ENCODE measurements at regions not wholly inside any gene's neighbourhood (a gene's known extent, or its start where the extent isn't known, plus 50 kb on each side); places are given as distances from the start of the nearest gene placed in this dataset.

DNA sequence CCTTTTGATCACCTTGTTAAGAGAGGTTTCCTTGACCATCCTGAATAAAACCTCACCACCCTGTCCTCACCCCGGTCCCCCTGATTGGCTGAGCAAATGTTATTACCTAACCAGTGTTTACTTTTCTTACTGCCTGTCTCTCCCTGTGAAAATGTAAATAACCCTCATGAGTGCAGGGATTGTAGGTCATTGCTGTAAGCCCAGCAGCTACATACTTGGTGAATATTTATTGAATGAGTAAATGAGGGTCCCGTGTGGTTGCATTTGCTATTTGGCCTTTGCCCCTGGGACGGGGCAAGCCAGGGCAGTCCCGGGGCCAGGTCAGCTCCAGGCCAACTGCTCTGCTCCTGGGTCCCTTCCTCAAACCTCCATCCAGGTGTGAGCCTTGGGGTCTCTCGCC, 55.5 kb upstream of the CLCN4 start:
- TF ChIP-seq, protein P1, sequence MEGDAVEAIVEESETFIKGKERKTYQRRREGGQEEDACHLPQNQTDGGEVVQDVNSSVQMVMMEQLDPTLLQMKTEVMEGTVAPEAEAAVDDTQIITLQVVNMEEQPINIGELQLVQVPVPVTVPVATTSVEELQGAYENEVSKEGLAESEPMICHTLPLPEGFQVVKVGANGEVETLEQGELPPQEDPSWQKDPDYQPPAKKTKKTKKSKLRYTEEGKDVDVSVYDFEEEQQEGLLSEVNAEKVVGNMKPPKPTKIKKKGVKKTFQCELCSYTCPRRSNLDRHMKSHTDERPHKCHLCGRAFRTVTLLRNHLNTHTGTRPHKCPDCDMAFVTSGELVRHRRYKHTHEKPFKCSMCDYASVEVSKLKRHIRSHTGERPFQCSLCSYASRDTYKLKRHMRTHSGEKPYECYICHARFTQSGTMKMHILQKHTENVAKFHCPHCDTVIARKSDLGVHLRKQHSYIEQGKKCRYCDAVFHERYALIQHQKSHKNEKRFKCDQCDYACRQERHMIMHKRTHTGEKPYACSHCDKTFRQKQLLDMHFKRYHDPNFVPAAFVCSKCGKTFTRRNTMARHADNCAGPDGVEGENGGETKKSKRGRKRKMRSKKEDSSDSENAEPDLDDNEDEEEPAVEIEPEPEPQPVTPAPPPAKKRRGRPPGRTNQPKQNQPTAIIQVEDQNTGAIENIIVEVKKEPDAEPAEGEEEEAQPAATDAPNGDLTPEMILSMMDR (IDR thresholded peaks at IDR 0.05; ENCODE audit: low read depth, low read length, missing control alignments), result no peak
- H3K4me3 ChIP-seq (replicated peaks; ENCODE audit: low read depth, low read length), result no peak overlapping the region
- no peak for DNase-seq (ENCODE audit: extremely low read depth, low read depth)

DNA sequence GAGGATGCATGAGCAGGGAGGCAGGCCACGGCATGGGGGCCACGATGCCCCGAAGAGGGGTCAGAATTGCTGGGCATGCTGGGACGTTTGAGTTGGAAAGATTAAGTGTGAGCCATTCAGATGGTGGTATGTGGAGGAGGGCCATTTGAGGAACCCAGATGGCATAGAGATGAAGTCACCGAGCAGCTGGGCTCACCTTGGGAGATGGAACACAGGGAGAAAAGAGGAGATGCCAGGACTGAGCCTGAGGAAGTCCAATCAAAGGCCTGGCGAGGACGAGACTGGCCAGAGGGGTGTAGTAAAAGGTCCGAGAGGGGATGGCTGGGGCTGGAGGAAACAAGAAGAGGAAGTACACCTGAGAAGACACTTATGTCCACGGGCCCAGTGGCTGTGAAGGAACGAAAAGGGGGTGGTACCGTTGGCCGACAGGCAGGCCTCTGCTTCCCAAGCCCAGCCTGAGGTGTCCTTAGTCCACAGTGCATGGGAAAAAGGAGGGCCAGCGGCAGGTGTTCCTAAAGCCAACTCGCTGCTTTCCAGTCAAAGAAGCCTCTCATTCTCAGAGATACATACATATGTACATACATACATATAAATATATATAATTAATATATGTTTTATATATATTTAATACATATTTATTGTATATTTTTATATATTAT, 54.6 kb upstream of the CLCN4 start:
- TF ChIP-seq, protein P1 (IDR thresholded peaks at IDR 0.05; ENCODE audit: low read depth, low read length, missing control alignments), result no peak
- DNase-seq (ENCODE audit: extremely low read depth, low read depth), result no peak
- H3K4me3 ChIP-seq (replicated peaks; ENCODE audit: low read depth, low read length), result no peak overlapping the region

DNA sequence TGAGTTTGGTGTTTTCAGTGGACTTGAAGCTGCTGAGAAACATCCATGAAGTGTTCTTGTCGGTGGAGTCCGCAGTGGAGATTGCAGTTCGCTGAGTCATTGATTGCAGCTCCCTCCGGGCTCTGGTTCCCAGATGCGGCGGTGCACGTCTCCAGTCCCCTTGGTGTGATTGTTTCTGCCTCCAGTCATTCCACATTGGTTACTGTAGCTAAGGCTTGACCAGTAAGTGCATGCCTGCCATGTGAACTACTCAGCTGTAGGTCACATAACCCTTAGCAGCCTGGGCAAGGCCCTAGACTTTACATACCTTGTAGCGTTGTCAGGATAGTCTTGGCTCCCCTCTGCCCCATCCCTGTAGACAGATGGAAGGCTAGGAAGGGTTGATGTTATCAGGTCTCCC, 53.8 kb upstream of the CLCN4 start:
- H3K4me3 ChIP-seq (replicated peaks; ENCODE audit: low read depth, low read length), result no peak overlapping the region
- peak; percentile 77 for DNase-seq (ENCODE audit: extremely low read depth, low read depth)
- TF ChIP-seq, protein P1 (IDR thresholded peaks at IDR 0.05; ENCODE audit: low read depth, low read length, missing control alignments), result no peak

DNA sequence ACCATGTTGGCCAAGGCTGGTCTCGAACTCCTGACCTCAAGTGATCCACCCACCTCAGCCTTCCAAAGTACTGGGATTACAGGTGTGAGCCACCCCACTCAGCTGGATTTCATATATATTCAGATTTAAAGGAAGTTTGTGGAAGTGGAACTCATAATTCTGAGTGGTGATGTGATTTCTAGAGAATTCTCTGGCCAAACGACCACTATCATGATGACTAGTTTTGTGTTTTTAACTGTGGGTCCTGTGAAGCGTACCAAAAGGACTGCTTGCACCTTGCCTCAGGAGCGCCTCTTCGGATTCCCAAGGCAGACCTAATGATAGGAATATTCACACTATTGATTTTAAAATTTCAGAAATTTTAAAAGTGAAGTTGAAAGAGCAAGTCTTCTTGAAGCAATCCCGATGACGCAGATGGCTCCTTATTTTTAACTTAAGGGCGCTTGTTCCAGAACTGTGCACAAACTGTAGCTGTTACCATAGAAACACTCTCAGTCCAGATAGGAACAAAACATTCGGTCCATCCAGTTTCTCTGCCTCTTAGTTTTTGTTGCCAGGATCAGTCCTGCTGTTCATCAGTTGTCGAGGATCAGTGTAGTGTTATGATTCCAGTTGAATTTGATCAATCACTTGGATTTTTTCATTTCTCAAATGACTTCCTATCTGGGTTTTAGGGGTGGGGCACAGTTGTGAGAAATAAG, 51.7 kb upstream of the CLCN4 start:
- no peak overlapping the region for H3K4me3 ChIP-seq (replicated peaks; ENCODE audit: low read depth, low read length)
- TF ChIP-seq, protein P1 (IDR thresholded peaks at IDR 0.05; ENCODE audit: low read depth, low read length, missing control alignments), result no peak
- no peak for DNase-seq (ENCODE audit: extremely low read depth, low read depth)

DNA sequence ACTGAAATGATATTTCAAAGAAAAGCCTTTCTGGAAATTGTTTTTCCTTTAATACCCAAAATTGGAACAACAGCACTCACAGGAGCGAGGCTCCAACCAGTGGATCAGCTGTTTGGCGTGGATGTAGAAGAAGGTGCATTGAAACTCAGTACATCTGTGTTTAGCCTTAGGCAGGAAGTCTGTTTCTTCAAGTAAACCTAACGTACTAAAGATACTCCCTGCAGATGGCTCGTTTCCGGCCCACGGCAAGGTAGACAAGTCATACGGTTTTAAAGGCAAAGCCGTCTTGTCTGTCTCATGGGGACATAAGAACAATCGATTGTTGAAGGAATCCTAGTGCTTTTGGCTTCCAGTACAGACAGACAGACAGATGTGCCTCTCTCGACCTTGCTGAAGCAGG, 50.0 kb upstream of the CLCN4 start:
- no peak overlapping the region for H3K4me3 ChIP-seq (replicated peaks; ENCODE audit: low read depth, low read length)
- TF ChIP-seq, protein P1 (IDR thresholded peaks at IDR 0.05; ENCODE audit: low read depth, low read length, missing control alignments), result no peak
- no peak for DNase-seq (ENCODE audit: extremely low read depth, low read depth)
